ENCODE measurements at regions not wholly inside any gene's neighbourhood (a gene's known extent, or its start where the extent isn't known, plus 50 kb on each side); places are given as distances from the start of the nearest gene placed in this dataset.

GRCh38 chr2:105166688-105167087, 74.9 kb upstream of the GPR45 start:
- no peak for DNase-seq (ENCODE audit: insufficient read length, low spot score, missing footprints)
- H3K4me1 ChIP-seq (ENCODE audit: insufficient read depth, low read length): no peaks in the 10 kb centered on the region
- no peak for TF ChIP-seq CTCF (IDR thresholded peaks at IDR 0.05; ENCODE audit: extremely low read depth, low read depth, low read length)
- H3K4me2 ChIP-seq (ENCODE audit: insufficient read depth, low read length): no peak overlapping the region
- no peak overlapping the region for H3K4me3 ChIP-seq (ENCODE audit: insufficient read depth, low read length)
- no peak overlapping the region for H3K27ac ChIP-seq (ENCODE audit: low read depth, low read length)
- H2AFZ ChIP-seq (ENCODE audit: low read length): no peak overlapping the region
- H4K20me1 ChIP-seq (ENCODE audit: insufficient read depth, low read length): no peaks in the 10 kb centered on the region
- no peaks in the 10 kb centered on the region for H3K36me3 ChIP-seq (ENCODE audit: insufficient read depth, low read length)
- H3K27me3 ChIP-seq (ENCODE audit: insufficient read depth, low read length): peaks cover 4% of the 10 kb centered on the region
- no peaks in the 10 kb centered on the region for H3K79me2 ChIP-seq (ENCODE audit: insufficient read depth, low read length)
- no peaks in the 10 kb centered on the region for H3K9me3 ChIP-seq (ENCODE audit: low read depth, low read length)

- H3K27me3 ChIP-seq (ENCODE audit: insufficient read depth, low read length): peaks cover 4% of the 10 kb centered on the region
Observed at GRCh38 chr2:105168543-105168942, 73.0 kb upstream of the GPR45 start.

GRCh38 chr2:105175231-105175630, 66.3 kb upstream of the GPR45 start:
- Histone ChIP-seq H4K20me1 (ENCODE audit: insufficient read depth, low read length) (no peaks in the 10 kb centered on the region), H3K9me3 (ENCODE audit: low read depth, low read length) (no peaks in the 10 kb centered on the region), H3K27me3 (ENCODE audit: insufficient read depth, low read length) (peaks cover 10% of the 10 kb centered on the region), H2AFZ (ENCODE audit: low read length) (no peak overlapping the region), H3K4me2 (ENCODE audit: insufficient read depth, low read length) (no peak overlapping the region), H3K36me3 (ENCODE audit: insufficient read depth, low read length) (no peaks in the 10 kb centered on the region), H3K4me3 (ENCODE audit: insufficient read depth, low read length) (no peak overlapping the region), H3K79me2 (ENCODE audit: insufficient read depth, low read length) (no peaks in the 10 kb centered on the region), H3K27ac (ENCODE audit: low read depth, low read length) (no peak overlapping the region), H3K4me1 (ENCODE audit: insufficient read depth, low read length) (no peaks in the 10 kb centered on the region)
- no peak for TF ChIP-seq CTCF (IDR thresholded peaks at IDR 0.05; ENCODE audit: extremely low read depth, low read depth, low read length)
- no peak for DNase-seq (ENCODE audit: insufficient read length, low spot score, missing footprints)

More at GRCh38 chr2:105168543-105168942, 73.0 kb upstream of the GPR45 start:
- Histone ChIP-seq H3K4me1 (ENCODE audit: insufficient read depth, low read length) (no peaks in the 10 kb centered on the region), H3K79me2 (ENCODE audit: insufficient read depth, low read length) (no peaks in the 10 kb centered on the region), H3K36me3 (ENCODE audit: insufficient read depth, low read length) (no peaks in the 10 kb centered on the region), H3K9me3 (ENCODE audit: low read depth, low read length) (no peaks in the 10 kb centered on the region), H2AFZ (ENCODE audit: low read length) (no peak overlapping the region), H3K27ac (ENCODE audit: low read depth, low read length) (no peak overlapping the region), H3K4me2 (ENCODE audit: insufficient read depth, low read length) (no peak overlapping the region), H3K4me3 (ENCODE audit: insufficient read depth, low read length) (no peak overlapping the region), H4K20me1 (ENCODE audit: insufficient read depth, low read length) (no peaks in the 10 kb centered on the region)
- no peak for DNase-seq (ENCODE audit: insufficient read length, low spot score, missing footprints)
- TF ChIP-seq CTCF (IDR thresholded peaks at IDR 0.05; ENCODE audit: extremely low read depth, low read depth, low read length): no peak

- no peaks in the 10 kb centered on the region for H3K9me3 ChIP-seq (ENCODE audit: low read depth, low read length)
- no peak for TF ChIP-seq CTCF (IDR thresholded peaks at IDR 0.05; ENCODE audit: extremely low read depth, low read depth, low read length)
- no peak overlapping the region for H3K4me3 ChIP-seq (ENCODE audit: insufficient read depth, low read length)
- H3K4me2 ChIP-seq (ENCODE audit: insufficient read depth, low read length): no peak overlapping the region
- H2AFZ ChIP-seq (ENCODE audit: low read length): no peak overlapping the region
- no peak for DNase-seq (ENCODE audit: insufficient read length, low spot score, missing footprints)
- H3K27me3 ChIP-seq (ENCODE audit: insufficient read depth, low read length): peaks cover 10% of the 10 kb centered on the region
- no peaks in the 10 kb centered on the region for H3K36me3 ChIP-seq (ENCODE audit: insufficient read depth, low read length)
- H3K4me1 ChIP-seq (ENCODE audit: insufficient read depth, low read length): no peaks in the 10 kb centered on the region
- H4K20me1 ChIP-seq (ENCODE audit: insufficient read depth, low read length): no peaks in the 10 kb centered on the region
- no peaks in the 10 kb centered on the region for H3K79me2 ChIP-seq (ENCODE audit: insufficient read depth, low read length)
- H3K27ac ChIP-seq (ENCODE audit: low read depth, low read length): no peak overlapping the region
Observed at GRCh38 chr2:105176429-105176828, 65.1 kb upstream of the GPR45 start.

Measured in osteoblast (primary cell).